Endothelial cell of umbilical vein (primary cell): ENCODE measurements at regions not wholly inside any gene's neighbourhood (a gene's known extent, or its start where the extent isn't known, plus 50 kb on each side); places are given as distances from the start of the nearest gene placed in this dataset.

Source experiments
- BruUV-seq: library from RNA; stranded (reverse); fragments of 400-500 nt; replicated peaks from 2 replicates; lab custom pipeline; 2021; lab: Mats Ljungman, UMichigan
- CTCF ChIA-PET: fragments of 300-600, 350-600 bp; sonication (Branson Sonifier 250); formaldehyde crosslinking; loops from one replicate; lab custom pipeline; 2021; ENCODE audit warnings: antibody characterized with exemption, inconsistent platforms; lab: Charles Lee
- POLR2A ChIA-PET: fragments of 300-600, 350-600 bp; sonication (Branson Sonifier 250); formaldehyde crosslinking; loops from one replicate; lab custom pipeline; 2021; ENCODE audit warnings: antibody characterized with exemption, inconsistent platforms; lab: Charles Lee
- DNase-seq: peaks from one replicate; pipeline ENCODE4 v3.0.0-alpha.2; 2011; ENCODE audit warnings: low read depth, low spot score
- FAIRE-seq: peaks from 2 replicates; lab custom pipeline; 2011; peaks lifted over from hg19 to GRCh38; lab: Jason Lieb, UNC
- H2AFZ ChIP-seq: 2 replicates; pipeline ENCODE4 v1.6.0; 2012; ENCODE audit warnings: low read depth, low read length, control low read depth, inconsistent platforms
- H3K27ac ChIP-seq: 2 replicates; pipeline ENCODE4 v1.5.1; 2011; ENCODE audit warnings: low read depth, mild to moderate bottlenecking, control low read depth, low read length, moderate library complexity; ENCODE audit not compliant: insufficient read depth
- H3K27me3 ChIP-seq, 2 experiments: 2 replicates each; pipeline versions ENCODE4 v1.6.0 to v1.6.1; 2011; ENCODE audit warnings: low read length in 2 of 2, mixed read lengths in 1 of 2; ENCODE audit not compliant: control insufficient read depth in 2 of 2, insufficient read depth in 2 of 2
- H3K36me3 ChIP-seq, 2 experiments: 2 replicates in 1 of 2; 3 replicates in 1 of 2; pipeline ENCODE4 v1.5.1; 2011; ENCODE audit warnings: low read length in 2 of 2, mild to moderate bottlenecking in 1 of 2, moderate library complexity in 1 of 2; ENCODE audit not compliant: control insufficient read depth in 2 of 2, insufficient read depth in 2 of 2; ENCODE audit errors: extremely low read depth in 1 of 2
- H3K4me1 ChIP-seq: 3 replicates; pipeline ENCODE4 v1.5.1; 2011; ENCODE audit warnings: mild to moderate bottlenecking, low read length; ENCODE audit not compliant: control insufficient read depth, insufficient read depth; ENCODE audit errors: extremely low read depth
- H3K4me2 ChIP-seq: 2 replicates; pipeline ENCODE4 v1.6.1; 2011; ENCODE audit warnings: low read length, control low read depth, mixed read lengths; ENCODE audit not compliant: insufficient read depth
- H3K4me3 ChIP-seq, 3 experiments: fragments of 200-600 bp in 1 of 3; sonication (generic), shearing (Covaris generic) in 1 of 3; replicated peaks in 1 of 3; 2 replicates each; pipeline ENCODE4 v1.5.1; 2011 to 2016; ENCODE audit warnings: control low read depth in 3 of 3, low read length in 3 of 3, mild to moderate bottlenecking in 2 of 3, inconsistent platforms in 1 of 3, low read depth in 1 of 3, moderate library complexity in 1 of 3; ENCODE audit not compliant: insufficient read depth in 1 of 3
- H3K79me2 ChIP-seq: 2 replicates; pipeline ENCODE4 v1.6.0; 2012; ENCODE audit warnings: low read length, inconsistent platforms; ENCODE audit not compliant: control insufficient read depth, insufficient read depth
- H3K9ac ChIP-seq: replicated peaks from 2 replicates; pipeline ENCODE3; 2011; ENCODE audit warnings: low read length, control low read depth; ENCODE audit not compliant: insufficient read depth; ENCODE audit errors: extremely low read depth
- H3K9me1 ChIP-seq: replicated peaks from 3 replicates; pipeline ENCODE4 v1.6.0; 2011; ENCODE audit warnings: mild to moderate bottlenecking, low read length; ENCODE audit not compliant: control insufficient read depth, insufficient read depth; ENCODE audit errors: extremely low read depth
- H3K9me3 ChIP-seq: replicated peaks from 2 replicates; pipeline ENCODE4 v1.5.1; 2012; ENCODE audit warnings: low read length, inconsistent platforms; ENCODE audit not compliant: control insufficient read depth, insufficient read depth
- H4K20me1 ChIP-seq: replicated peaks from 2 replicates; pipeline ENCODE3; 2011; ENCODE audit warnings: mild to moderate bottlenecking, low read length; ENCODE audit not compliant: control insufficient read depth, insufficient read depth; ENCODE audit errors: extremely low read depth
- CTCF ChIP-seq, 2 donors: IDR thresholded peaks; 1 replicate in 1 of 2; 2 replicates in 1 of 2; pipeline ENCODE4 v1.5.1; 2011; ENCODE audit warnings: low read length in 2 of 2, mild to moderate bottlenecking in 2 of 2, moderate library complexity in 2 of 2, control low read depth in 1 of 2, inconsistent platforms in 1 of 2, low read depth in 1 of 2; ENCODE audit not compliant: insufficient read depth in 1 of 2; ENCODE audit errors: extremely low read depth in 1 of 2
- FOS ChIP-seq: IDR thresholded peaks from 2 replicates; pipeline ENCODE4 v1.6.1; 2011; ENCODE audit warnings: mild to moderate bottlenecking, low read length, moderate library complexity, borderline replicate concordance; ENCODE audit not compliant: insufficient read depth
- GATA2 ChIP-seq: IDR thresholded peaks from 2 replicates; pipeline ENCODE4 v1.7.0; 2011; ENCODE audit warnings: low read depth, mild to moderate bottlenecking, moderate library complexity, mixed read lengths, low read length; ENCODE audit not compliant: insufficient read length, insufficient read depth
- JUN ChIP-seq: IDR thresholded peaks from 2 replicates; pipeline ENCODE4 v1.6.1; 2011; ENCODE audit warnings: borderline replicate concordance, low read depth; ENCODE audit not compliant: insufficient read length, insufficient read depth
- MAX ChIP-seq: IDR thresholded peaks from 2 replicates; pipeline ENCODE4 v1.6.1; 2011; ENCODE audit not compliant: insufficient read depth, insufficient read length
- MYC ChIP-seq: IDR thresholded peaks from one replicate; pipeline ENCODE4 v1.6.1; 2011; ENCODE audit warnings: mild to moderate bottlenecking, low read depth, low read length
- POLR2A ChIP-seq: IDR thresholded peaks from 2 replicates; pipeline ENCODE4 v1.6.1; 2012; ENCODE audit warnings: low read depth, mild to moderate bottlenecking, control low read depth, low read length
- POLR2AphosphoS5 ChIP-seq: IDR thresholded peaks from 2 replicates; pipeline ENCODE4 v1.6.1; 2012; ENCODE audit warnings: low read depth, mild to moderate bottlenecking, control low read depth, low read length, moderate library complexity; ENCODE audit not compliant: insufficient read depth
- dilution Hi-C: fragments of 300-500 bp; cut with MboI; formaldehyde crosslinking; loops from one replicate; pipeline ENCODE4 v1.15.0; 2019; ENCODE audit warnings: low sequenced_read_pairs; ENCODE audit not compliant: extremely low pct_ligation_motif_present
- intact Hi-C: fragments of 100-400 bp; cut with micrococcal nuclease; formaldehyde crosslinking; loops from one replicate; pipeline ENCODE4 v1.10.0; 2022

GRCh38 chrX:146006637-146007036, 189.0 kb downstream of the SLITRK2 start:
- intact Hi-C loops (no loop called here), dilution Hi-C loops (no loop called here)
- DNase-seq: no peak
- no peak for FAIRE-seq
- no peak overlapping the region for H3K9ac ChIP-seq
- no peaks in the 10 kb centered on the region for H4K20me1 ChIP-seq
- no TSS peak for BruUV-seq
- no peak overlapping the region for H3K4me3 ChIP-seq
- CTCF ChIA-PET: no interaction called here
- no peak for TF ChIP-seq MYC
- TF ChIP-seq GATA2: no peak
- TF ChIP-seq CTCF (IDR thresholded peaks at IDR 0.05; ENCODE audit: extremely low read depth in 1 of 2, insufficient read depth in 1 of 2, low read depth in 1 of 2, low read length in 2 of 2): no peak
- no peaks in the 10 kb centered on the region for H3K9me1 ChIP-seq
- H3K27me3 ChIP-seq: no peaks in the 10 kb centered on the region
- H2AFZ ChIP-seq: no peak overlapping the region
- H3K9me3 ChIP-seq: no peaks in the 10 kb centered on the region
- H3K4me2 ChIP-seq: no peak overlapping the region
- no peaks in the 10 kb centered on the region for H3K79me2 ChIP-seq
- H3K36me3 ChIP-seq: no peaks in the 10 kb centered on the region
- H3K4me1 ChIP-seq: no peaks in the 10 kb centered on the region
- H3K27ac ChIP-seq: no peak overlapping the region
- POLR2A ChIA-PET: no interaction called here

GRCh38 chrX:146036000-146036399, 218.4 kb downstream of the SLITRK2 start:
- no peak for DNase-seq
- H3K4me3 ChIP-seq: no peak overlapping the region
- no peak for FAIRE-seq
- H4K20me1 ChIP-seq: no peaks in the 10 kb centered on the region
- dilution Hi-C loops: no loop called here
- H3K27me3 ChIP-seq: no peaks in the 10 kb centered on the region
- POLR2A ChIA-PET: no interaction called here
- TF ChIP-seq CTCF (IDR thresholded peaks at IDR 0.05; ENCODE audit: extremely low read depth in 1 of 2, insufficient read depth in 1 of 2, low read depth in 1 of 2, low read length in 2 of 2) (no peak), GATA2 (no peak), FOS (no peak), POLR2AphosphoS5 (no peak), JUN (no peak), MAX (no peak), POLR2A (no peak)
- no peak overlapping the region for H2AFZ ChIP-seq
- H3K36me3 ChIP-seq: no peaks in the 10 kb centered on the region
- H3K4me1 ChIP-seq: no peaks in the 10 kb centered on the region
- H3K9me3 ChIP-seq: no peaks in the 10 kb centered on the region
- no peaks in the 10 kb centered on the region for H3K79me2 ChIP-seq
- H3K27ac ChIP-seq: no peak overlapping the region
- H3K9ac ChIP-seq: no peak overlapping the region
- BruUV-seq: no TSS peak
- CTCF ChIA-PET: no interaction called here
- no peaks in the 10 kb centered on the region for H3K9me1 ChIP-seq
- intact Hi-C loops: no loop called here
- H3K4me2 ChIP-seq: no peak overlapping the region
